Lung (tissue), 11 donors: ENCODE measurements at regions not wholly inside any gene's neighbourhood (a gene's known extent, or its start where the extent isn't known, plus 50 kb on each side); places are given as distances from the start of the nearest gene placed in this dataset.

Source experiments
- ATAC-seq: fragments of 200-7000 bp; cut with Tn5 transposase; one replicate; pipeline ENCODE4 v1.9.1; 2020; ENCODE audit warnings: moderate number of reproducible peaks; ENCODE audit not compliant: insufficient read depth, low FRiP score
- DNase-seq, 3 donors: peaks; one replicate each; pipeline ENCODE4 v3.0.0-alpha.2; 2013 to 2017
- H3K27ac ChIP-seq, 2 donors: one replicate each; pipeline ENCODE4 v1.5.1; 2013; ENCODE audit warnings: mild to moderate bottlenecking in 2 of 2, moderate library complexity in 2 of 2, control low read depth in 1 of 2, inconsistent platforms in 1 of 2, low read depth in 1 of 2, low read length in 1 of 2
- H3K27me3 ChIP-seq, 3 donors: one replicate each; pipeline ENCODE4 v1.5.1; 2013; ENCODE audit warnings: low read length in 2 of 3; ENCODE audit not compliant: control insufficient read depth in 3 of 3, insufficient read depth in 3 of 3
- H3K36me3 ChIP-seq, 4 donors: one replicate each; pipeline ENCODE4 v1.5.1; 2013; ENCODE audit warnings: low read length in 4 of 4, mild to moderate bottlenecking in 1 of 4, moderate library complexity in 1 of 4; ENCODE audit not compliant: control insufficient read depth in 4 of 4, insufficient read depth in 4 of 4
- H3K4me1 ChIP-seq, 5 donors: one replicate each; pipeline ENCODE4 v1.5.1; 2013; ENCODE audit warnings: low read length in 5 of 5, mild to moderate bottlenecking in 2 of 5, moderate library complexity in 1 of 5; ENCODE audit not compliant: control insufficient read depth in 5 of 5, insufficient read depth in 5 of 5
- H3K4me3 ChIP-seq: one replicate; pipeline ENCODE4 v1.5.1; 2013; ENCODE audit warnings: mild to moderate bottlenecking, control low read depth, moderate library complexity
- H3K9ac ChIP-seq, 2 donors: one replicate each; pipeline ENCODE4 v1.5.1; 2013; ENCODE audit warnings: low read length in 2 of 2, control low read depth in 1 of 2; ENCODE audit not compliant: insufficient read depth in 1 of 2
- H3K9me3 ChIP-seq, 4 donors: one replicate each; pipeline ENCODE4 v1.5.1; 2013; ENCODE audit warnings: low read length in 3 of 4, mild to moderate bottlenecking in 1 of 4, moderate library complexity in 1 of 4; ENCODE audit not compliant: control insufficient read depth in 4 of 4, insufficient read depth in 3 of 4
- WGBS, 2 donors: extraction: QIAGEN DNeasy Blood & Tissue Kit; methylation state at CpG; one replicate each; pipeline ENCODE4 v1.1.7; 2013; 5-methylcytosine and 5-hydroxymethylcytosine counted together
- TF ChIP-seq, protein P1 (sequence below): IDR thresholded peaks from 2 replicates; pipeline ENCODE4 v1.5.1; 2012; ENCODE audit warnings: mild to moderate bottlenecking; ENCODE audit errors: control extremely low read depth, extremely low read depth
- donor health status: control.
- donor health status: control.
- donor health status: Bipolar disorder and iron deficiency.
- donor health status: healthy.
- donor health status: DM: yes; HTN: yes; CAD: no.

DNA sequence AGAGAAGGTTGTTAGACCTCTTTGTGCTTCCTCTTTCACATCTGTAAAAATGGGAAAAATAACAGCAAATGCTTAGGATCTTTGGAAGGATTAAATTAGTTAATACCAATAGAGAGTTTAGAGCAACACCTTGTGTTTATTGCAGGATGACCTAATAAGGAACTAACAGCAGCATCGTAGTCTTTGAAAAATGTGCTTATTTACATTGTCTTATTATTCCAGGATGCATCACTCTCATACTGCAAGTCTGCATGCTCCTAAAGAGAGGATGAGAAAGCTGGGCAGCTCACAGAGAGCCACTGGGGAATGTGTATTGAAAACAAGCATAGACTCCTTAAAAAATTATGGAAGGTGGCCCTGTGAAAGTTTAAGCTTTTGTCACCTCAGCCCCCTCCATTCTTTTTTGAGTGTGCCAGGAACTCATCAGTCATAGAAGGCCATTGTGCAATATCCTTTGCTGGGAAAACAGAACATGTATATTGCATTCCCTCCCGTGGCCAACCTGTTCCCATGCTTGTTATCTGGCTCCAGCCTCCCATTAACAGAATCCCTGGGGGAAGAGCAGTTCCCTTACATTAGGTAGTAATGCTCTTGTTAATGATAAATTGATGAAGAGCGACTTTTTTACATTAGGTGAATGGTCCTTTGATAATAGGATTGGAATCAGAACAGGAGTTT, 180.7 kb downstream of the ZNF326 start:
- ATAC-seq (no peak), DNase-seq (no peak)
- Histone ChIP-seq H3K4me3 (no peak overlapping the region), H3K9ac (no peak overlapping the region), H3K36me3 (no peaks in the 10 kb centered on the region), H3K27me3 (no peaks in the 10 kb centered on the region), H3K4me1 (no peaks in the 10 kb centered on the region), H3K9me3 (peaks cover 0 to 2% (median 0%) of the 10 kb centered on the region in 4 donors), H3K27ac (no peak overlapping the region)
- TF ChIP-seq, protein P1, sequence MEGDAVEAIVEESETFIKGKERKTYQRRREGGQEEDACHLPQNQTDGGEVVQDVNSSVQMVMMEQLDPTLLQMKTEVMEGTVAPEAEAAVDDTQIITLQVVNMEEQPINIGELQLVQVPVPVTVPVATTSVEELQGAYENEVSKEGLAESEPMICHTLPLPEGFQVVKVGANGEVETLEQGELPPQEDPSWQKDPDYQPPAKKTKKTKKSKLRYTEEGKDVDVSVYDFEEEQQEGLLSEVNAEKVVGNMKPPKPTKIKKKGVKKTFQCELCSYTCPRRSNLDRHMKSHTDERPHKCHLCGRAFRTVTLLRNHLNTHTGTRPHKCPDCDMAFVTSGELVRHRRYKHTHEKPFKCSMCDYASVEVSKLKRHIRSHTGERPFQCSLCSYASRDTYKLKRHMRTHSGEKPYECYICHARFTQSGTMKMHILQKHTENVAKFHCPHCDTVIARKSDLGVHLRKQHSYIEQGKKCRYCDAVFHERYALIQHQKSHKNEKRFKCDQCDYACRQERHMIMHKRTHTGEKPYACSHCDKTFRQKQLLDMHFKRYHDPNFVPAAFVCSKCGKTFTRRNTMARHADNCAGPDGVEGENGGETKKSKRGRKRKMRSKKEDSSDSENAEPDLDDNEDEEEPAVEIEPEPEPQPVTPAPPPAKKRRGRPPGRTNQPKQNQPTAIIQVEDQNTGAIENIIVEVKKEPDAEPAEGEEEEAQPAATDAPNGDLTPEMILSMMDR: no peak
- WGBS, 2 donors: 38 to 41% methylated on average over 3 of the region's 3 CpGs

DNA sequence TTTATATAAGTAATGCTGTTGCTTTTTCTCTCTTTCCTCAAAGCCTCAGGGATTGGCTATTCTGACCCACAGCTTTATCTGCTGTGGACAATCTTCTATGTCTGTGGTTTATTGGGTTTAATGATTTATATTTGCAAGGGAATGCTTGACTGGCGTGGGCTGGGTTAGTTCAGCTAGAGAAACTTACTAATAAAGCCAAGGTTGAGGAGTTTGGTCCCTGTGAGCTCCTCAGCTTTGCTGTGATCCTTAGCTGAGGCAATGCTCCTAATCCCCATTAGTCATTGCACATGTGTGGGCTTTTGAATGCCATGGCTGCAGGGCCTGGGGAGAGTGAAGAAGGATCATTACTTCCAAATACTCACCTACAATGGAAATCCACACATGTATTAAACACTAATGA, 179.3 kb downstream of the ZNF326 start:
- H3K4me3 ChIP-seq: no peak overlapping the region
- no peaks in the 10 kb centered on the region for H3K36me3 ChIP-seq
- no peaks in the 10 kb centered on the region for H3K4me1 ChIP-seq
- H3K9ac ChIP-seq: no peak overlapping the region
- H3K9me3 ChIP-seq: peaks cover 0 to 1% (median 0%) of the 10 kb centered on the region in 4 donors
- TF ChIP-seq, protein P1: no peak
- ATAC-seq (no peak), DNase-seq (no peak)
- WGBS, 2 donors: 71 to 77% methylated on average over 1 of the region's 1 CpG
- H3K27ac ChIP-seq: no peak overlapping the region
- no peaks in the 10 kb centered on the region for H3K27me3 ChIP-seq

DNA sequence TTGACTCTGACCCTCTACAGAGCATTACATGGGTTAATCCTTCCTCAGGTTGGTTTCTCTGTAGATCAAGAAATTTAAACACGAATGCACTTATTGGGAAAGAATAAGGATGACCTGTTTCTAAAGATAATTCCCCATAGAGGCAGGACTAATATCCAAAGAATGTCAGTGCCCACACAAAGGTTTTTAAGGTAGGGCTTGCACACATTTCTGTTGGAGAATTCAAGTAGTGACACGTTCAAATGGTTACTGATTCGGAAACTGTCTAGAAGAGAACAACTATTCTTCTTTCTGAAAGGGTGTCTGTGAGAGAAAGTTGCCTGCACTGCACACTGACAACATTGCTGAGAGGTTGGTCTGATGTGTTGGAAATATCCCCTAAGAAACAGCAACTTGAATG, 167.3 kb downstream of the ZNF326 start:
- Histone ChIP-seq H3K4me3 (no peak overlapping the region), H3K9me3 (peaks cover 0 to 4% (median 0%) of the 10 kb centered on the region in 4 donors)

More for the DNA sequence above, 167.3 kb downstream of the ZNF326 start:
- DNase-seq (no peak), ATAC-seq (no peak)
- Histone ChIP-seq H3K9ac (no peak overlapping the region), H3K27ac (no peak overlapping the region), H3K4me1 (no peaks in the 10 kb centered on the region), H3K27me3 (no peaks in the 10 kb centered on the region), H3K36me3 (no peaks in the 10 kb centered on the region)
- TF ChIP-seq, protein P1: no peak
- 82 to 89% methylated on average over 3 of the region's 3 CpGs for WGBS, 2 donors
